ENCODE measurements at regions not wholly inside any gene's neighbourhood (a gene's known extent, or its start where the extent isn't known, plus 50 kb on each side); places are given as distances from the start of the nearest gene placed in this dataset.

DNA sequence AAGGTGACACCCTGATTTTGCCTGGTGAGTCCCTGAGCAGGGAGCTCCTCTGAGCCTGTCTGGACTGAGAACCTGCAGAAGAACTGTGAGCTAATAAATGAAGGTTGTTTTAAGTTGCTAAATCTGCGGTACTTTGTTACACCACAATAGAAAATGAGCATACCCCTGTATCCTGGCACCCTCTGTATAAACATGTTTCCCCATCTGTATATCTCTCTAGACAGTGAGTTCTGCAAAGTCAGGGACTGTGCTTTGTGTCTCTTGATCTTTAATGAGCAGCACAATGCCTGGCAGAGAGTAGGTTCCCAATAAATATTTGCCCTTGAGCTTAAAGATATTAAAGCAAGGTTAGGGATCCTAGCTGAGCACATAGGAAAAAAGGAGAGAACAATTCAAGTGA is 228.8 kb downstream of the OMA1 start:
- intact Hi-C loops (cut with DNase I) = no loop called here
- no peaks in the 10 kb centered on the region for H3K9me3 ChIP-seq
- no peak for TF ChIP-seq POLR2AphosphoS5 (IDR thresholded peaks at IDR 0.05; ENCODE audit: insufficient read depth in 1 of 2, low read depth in 1 of 2)
- TF ChIP-seq, protein P1, sequence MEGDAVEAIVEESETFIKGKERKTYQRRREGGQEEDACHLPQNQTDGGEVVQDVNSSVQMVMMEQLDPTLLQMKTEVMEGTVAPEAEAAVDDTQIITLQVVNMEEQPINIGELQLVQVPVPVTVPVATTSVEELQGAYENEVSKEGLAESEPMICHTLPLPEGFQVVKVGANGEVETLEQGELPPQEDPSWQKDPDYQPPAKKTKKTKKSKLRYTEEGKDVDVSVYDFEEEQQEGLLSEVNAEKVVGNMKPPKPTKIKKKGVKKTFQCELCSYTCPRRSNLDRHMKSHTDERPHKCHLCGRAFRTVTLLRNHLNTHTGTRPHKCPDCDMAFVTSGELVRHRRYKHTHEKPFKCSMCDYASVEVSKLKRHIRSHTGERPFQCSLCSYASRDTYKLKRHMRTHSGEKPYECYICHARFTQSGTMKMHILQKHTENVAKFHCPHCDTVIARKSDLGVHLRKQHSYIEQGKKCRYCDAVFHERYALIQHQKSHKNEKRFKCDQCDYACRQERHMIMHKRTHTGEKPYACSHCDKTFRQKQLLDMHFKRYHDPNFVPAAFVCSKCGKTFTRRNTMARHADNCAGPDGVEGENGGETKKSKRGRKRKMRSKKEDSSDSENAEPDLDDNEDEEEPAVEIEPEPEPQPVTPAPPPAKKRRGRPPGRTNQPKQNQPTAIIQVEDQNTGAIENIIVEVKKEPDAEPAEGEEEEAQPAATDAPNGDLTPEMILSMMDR (IDR thresholded peaks at IDR 0.05) = no peak
- no peak for TF ChIP-seq POLR2A (IDR thresholded peaks at IDR 0.05)
- no peak overlapping the region for H3K4me3 ChIP-seq
- DNase-seq (ENCODE audit: extremely low spot score in 2 of 2) = no peak
- H3K27ac ChIP-seq = no peak overlapping the region
- no peaks in the 10 kb centered on the region for H3K36me3 ChIP-seq
- no peaks in the 10 kb centered on the region for H3K4me1 ChIP-seq
- H3K27me3 ChIP-seq = no peaks in the 10 kb centered on the region

DNA sequence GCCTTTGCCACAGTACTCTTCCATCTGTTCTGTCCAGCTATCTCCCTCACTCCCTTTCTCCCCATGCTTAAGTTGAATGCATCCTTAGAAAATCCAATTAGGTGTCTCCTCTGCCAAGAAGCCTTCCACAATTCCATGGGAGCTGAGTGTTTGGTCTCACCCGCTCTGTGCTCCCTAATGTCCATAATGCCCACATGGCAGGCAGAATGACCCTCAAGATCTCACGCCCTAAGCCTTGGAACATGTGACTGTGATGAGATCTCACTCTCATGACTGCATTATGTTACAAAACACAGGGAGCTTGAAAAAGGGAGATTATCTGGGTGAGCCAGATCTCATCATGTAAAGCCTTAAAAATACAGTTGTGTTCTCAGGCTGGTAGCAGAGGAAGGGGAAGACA is 229.4 kb downstream of the OMA1 start:
- Histone ChIP-seq H3K4me1 (no peaks in the 10 kb centered on the region), H3K9me3 (no peaks in the 10 kb centered on the region), H3K4me3 (no peak overlapping the region), H3K27ac (no peak overlapping the region), H3K36me3 (no peaks in the 10 kb centered on the region), H3K27me3 (no peaks in the 10 kb centered on the region)
- TF ChIP-seq POLR2AphosphoS5 (IDR thresholded peaks at IDR 0.05; ENCODE audit: insufficient read depth in 1 of 2, low read depth in 1 of 2) (no peak), POLR2A (IDR thresholded peaks at IDR 0.05) (no peak)
- TF ChIP-seq, protein P1 (IDR thresholded peaks at IDR 0.05) = no peak
- no peak for DNase-seq (ENCODE audit: extremely low spot score in 2 of 2)
- intact Hi-C loops (cut with DNase I) = no loop called here

DNA sequence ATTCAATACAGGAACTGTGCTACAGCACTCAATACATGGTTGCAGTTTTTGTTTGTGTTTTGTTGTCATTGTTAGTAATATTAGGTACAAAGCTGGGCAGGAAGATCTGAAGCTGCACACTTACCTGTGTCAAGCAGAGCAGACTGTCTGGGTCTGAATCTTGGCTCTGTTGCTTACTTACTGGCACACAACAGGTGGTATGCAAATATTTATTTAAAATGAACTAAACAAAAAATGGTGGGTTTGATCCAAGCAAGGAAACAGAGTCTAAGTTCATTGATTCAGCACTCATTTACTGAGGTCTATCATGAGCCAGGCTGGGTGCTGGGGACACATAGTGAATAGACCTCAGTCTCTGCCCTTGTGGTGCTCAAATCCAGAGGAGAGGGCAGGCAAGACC is 230.4 kb downstream of the OMA1 start:
- TF ChIP-seq, protein P1 (IDR thresholded peaks at IDR 0.05) = no peak
- TF ChIP-seq POLR2AphosphoS5 (IDR thresholded peaks at IDR 0.05; ENCODE audit: insufficient read depth in 1 of 2, low read depth in 1 of 2) = no peak
- TF ChIP-seq POLR2A (IDR thresholded peaks at IDR 0.05) = no peak
- H3K27ac ChIP-seq = no peak overlapping the region
- no peaks in the 10 kb centered on the region for H3K4me1 ChIP-seq
- no peaks in the 10 kb centered on the region for H3K27me3 ChIP-seq
- intact Hi-C loops (cut with DNase I) = no loop called here
- no peak for DNase-seq (ENCODE audit: extremely low spot score in 2 of 2)
- no peaks in the 10 kb centered on the region for H3K9me3 ChIP-seq
- no peaks in the 10 kb centered on the region for H3K36me3 ChIP-seq
- H3K4me3 ChIP-seq = no peak overlapping the region

DNA sequence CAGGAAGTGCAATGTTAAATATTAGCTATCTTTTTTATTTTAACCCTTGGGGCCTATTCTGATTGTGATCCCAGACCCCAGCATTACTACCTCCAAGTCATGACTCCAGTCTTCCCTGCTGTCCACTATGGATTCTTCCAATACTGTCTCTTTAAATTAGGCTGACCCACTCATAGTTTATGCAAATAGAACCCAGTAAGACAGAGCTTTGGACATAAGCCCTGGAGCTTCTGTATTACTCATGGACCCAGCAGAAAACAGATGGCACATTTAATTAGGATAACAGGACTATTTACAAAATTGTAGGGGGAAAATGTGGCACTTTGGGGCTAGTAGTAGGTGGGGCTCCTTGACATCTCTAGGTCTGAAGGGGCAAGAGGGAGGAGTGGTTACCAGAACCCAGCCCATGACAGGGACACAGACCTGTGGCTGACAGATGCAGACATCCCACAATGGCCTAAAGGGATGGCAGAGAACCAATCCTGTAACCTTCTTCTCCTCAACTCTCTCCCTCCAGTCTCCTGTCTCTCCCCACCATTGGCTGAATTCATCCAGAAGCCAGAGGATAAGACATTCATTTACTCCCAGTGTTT is 233.5 kb downstream of the OMA1 start:
- no peak for TF ChIP-seq POLR2A (IDR thresholded peaks at IDR 0.05)
- intact Hi-C loops (cut with DNase I) = no loop called here
- no peak overlapping the region for H3K27ac ChIP-seq
- no peak for DNase-seq (ENCODE audit: extremely low spot score in 2 of 2)
- H3K4me3 ChIP-seq = no peak overlapping the region
- H3K36me3 ChIP-seq = no peaks in the 10 kb centered on the region
- H3K4me1 ChIP-seq = no peaks in the 10 kb centered on the region
- H3K27me3 ChIP-seq = no peaks in the 10 kb centered on the region
- no peaks in the 10 kb centered on the region for H3K9me3 ChIP-seq

DNA sequence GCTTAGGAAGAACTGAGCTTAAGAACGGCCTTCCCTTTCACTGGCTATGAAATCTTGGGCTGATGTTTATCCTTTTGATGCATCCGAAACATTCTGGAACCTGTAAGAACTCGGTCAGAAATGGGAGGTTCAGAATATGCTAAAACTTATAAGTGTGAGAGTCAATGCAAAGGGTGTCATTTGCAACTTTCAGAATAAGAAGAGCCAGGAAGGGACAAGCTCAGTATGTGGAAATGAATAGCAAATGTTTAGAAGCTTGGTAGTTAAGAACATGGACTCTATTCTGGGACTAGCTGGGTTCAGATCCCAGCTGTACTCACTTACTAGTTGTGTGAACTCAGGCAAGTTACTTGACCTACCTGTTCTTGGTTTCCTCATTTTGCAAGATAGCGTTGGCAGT is 234.1 kb downstream of the OMA1 start:
- TF ChIP-seq POLR2AphosphoS5 (IDR thresholded peaks at IDR 0.05; ENCODE audit: insufficient read depth in 1 of 2, low read depth in 1 of 2) (no peak), POLR2A (IDR thresholded peaks at IDR 0.05) (no peak)
- TF ChIP-seq, protein P1 (IDR thresholded peaks at IDR 0.05) = no peak
- no peaks in the 10 kb centered on the region for H3K36me3 ChIP-seq
- no peak for DNase-seq (ENCODE audit: extremely low spot score in 2 of 2)
- H3K27ac ChIP-seq = no peak overlapping the region
- intact Hi-C loops (cut with DNase I) = no loop called here
- H3K4me3 ChIP-seq = no peak overlapping the region
- no peaks in the 10 kb centered on the region for H3K27me3 ChIP-seq
- H3K9me3 ChIP-seq = no peaks in the 10 kb centered on the region
- no peaks in the 10 kb centered on the region for H3K4me1 ChIP-seq

Measured in vagina (tissue), 2 donors.